ENCODE measurements at regions not wholly inside any gene's neighbourhood (a gene's known extent, or its start where the extent isn't known, plus 50 kb on each side); places are given as distances from the start of the nearest gene placed in this dataset.

DNA sequence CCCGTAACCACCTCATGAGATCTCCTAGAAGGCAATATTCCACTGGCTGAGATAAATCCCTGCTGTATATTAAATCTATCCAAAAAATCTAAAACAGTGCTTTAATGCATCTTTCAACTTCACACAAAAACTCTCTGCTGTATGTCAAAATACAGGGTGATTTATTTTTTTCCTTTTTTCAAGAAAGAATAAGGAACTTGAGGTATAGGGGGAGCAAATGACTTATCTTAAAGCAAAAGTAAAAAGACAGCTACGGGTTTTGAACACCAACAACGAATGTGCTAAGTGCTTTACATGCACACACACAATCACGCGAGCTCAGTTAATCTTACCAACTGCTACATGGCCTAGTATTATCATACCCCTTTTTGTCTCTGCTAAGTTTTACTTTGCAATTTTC lies 168.9 kb upstream of the PHF14 start:
- no peaks in the 10 kb centered on the region for H3K36me3 Mint-ChIP-seq (ENCODE audit: low read depth)
- H3K27me3 Mint-ChIP-seq (ENCODE audit: insufficient read depth): no peaks in the 10 kb centered on the region
- no peaks in the 10 kb centered on the region for H3K4me1 Mint-ChIP-seq
- no peak overlapping the region for H3K27ac Mint-ChIP-seq
- TF ChIP-seq, protein P1, sequence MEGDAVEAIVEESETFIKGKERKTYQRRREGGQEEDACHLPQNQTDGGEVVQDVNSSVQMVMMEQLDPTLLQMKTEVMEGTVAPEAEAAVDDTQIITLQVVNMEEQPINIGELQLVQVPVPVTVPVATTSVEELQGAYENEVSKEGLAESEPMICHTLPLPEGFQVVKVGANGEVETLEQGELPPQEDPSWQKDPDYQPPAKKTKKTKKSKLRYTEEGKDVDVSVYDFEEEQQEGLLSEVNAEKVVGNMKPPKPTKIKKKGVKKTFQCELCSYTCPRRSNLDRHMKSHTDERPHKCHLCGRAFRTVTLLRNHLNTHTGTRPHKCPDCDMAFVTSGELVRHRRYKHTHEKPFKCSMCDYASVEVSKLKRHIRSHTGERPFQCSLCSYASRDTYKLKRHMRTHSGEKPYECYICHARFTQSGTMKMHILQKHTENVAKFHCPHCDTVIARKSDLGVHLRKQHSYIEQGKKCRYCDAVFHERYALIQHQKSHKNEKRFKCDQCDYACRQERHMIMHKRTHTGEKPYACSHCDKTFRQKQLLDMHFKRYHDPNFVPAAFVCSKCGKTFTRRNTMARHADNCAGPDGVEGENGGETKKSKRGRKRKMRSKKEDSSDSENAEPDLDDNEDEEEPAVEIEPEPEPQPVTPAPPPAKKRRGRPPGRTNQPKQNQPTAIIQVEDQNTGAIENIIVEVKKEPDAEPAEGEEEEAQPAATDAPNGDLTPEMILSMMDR (conservative IDR thresholded peaks at IDR 0.05): no peak
- no peaks in the 10 kb centered on the region for H3K9me3 Mint-ChIP-seq
- no peaks in the 10 kb centered on the region for H3K36me3 ChIP-seq (ENCODE audit: control insufficient read depth, insufficient read depth, low read length)
- no peak overlapping the region for H3K4me3 Mint-ChIP-seq
- H3K4me3 ChIP-seq (ENCODE audit: low read length): no peak overlapping the region
- H3K27me3 ChIP-seq (ENCODE audit: control insufficient read depth, insufficient read depth, low read length, poor library complexity, severe bottlenecking): no peaks in the 10 kb centered on the region
- H3K4me1 ChIP-seq (ENCODE audit: control insufficient read depth, insufficient read depth, low read length): no peaks in the 10 kb centered on the region
- no peak for DNase-seq
- H3K27ac ChIP-seq (ENCODE audit: low read depth, low read length): no peak overlapping the region
- WGBS, 2 experiments (ENCODE audit: insufficient coverage in 1 of 2, insufficient read length in 1 of 2): 91 to 94% methylated on average over 5 of the region's 5 CpGs
- no peak overlapping the region for H3K9ac ChIP-seq (ENCODE audit: extremely low read depth, low read length, poor library complexity, severe bottlenecking)
- H3K9me3 ChIP-seq (ENCODE audit: control insufficient read depth, low read length): no peaks in the 10 kb centered on the region

DNA sequence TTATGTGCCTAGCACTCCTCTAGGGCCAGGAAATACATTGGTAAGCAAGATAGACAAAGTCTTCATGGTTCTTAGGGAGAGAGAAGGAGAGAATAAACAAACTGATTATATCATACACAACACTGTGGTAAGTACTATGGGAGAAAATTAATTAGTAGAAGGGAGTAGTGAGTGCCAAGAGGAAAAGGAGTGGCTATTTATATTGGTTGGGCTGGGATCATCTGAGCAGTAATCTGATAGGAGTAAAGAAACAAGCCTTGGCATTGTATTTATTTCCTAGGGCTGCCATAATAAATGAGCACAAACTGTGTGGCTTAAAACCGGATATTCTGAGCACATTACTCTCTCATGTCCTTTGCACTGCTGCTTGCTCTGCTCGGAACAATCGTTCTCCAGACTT lies 158.1 kb upstream of the PHF14 start:
- Histone ChIP-seq H3K4me3 (ENCODE audit: low read length) (no peak overlapping the region), H3K27me3 (ENCODE audit: control insufficient read depth, insufficient read depth, low read length, poor library complexity, severe bottlenecking) (no peaks in the 10 kb centered on the region), H3K9me3 (ENCODE audit: control insufficient read depth, low read length) (no peaks in the 10 kb centered on the region), H3K27ac (ENCODE audit: low read depth, low read length) (no peak overlapping the region), H3K36me3 (ENCODE audit: control insufficient read depth, insufficient read depth, low read length) (no peaks in the 10 kb centered on the region), H3K9ac (ENCODE audit: extremely low read depth, low read length, poor library complexity, severe bottlenecking) (no peak overlapping the region), H3K4me1 (ENCODE audit: control insufficient read depth, insufficient read depth, low read length) (no peaks in the 10 kb centered on the region)
- Mint-ChIP-seq H3K27me3 (ENCODE audit: insufficient read depth) (no peaks in the 10 kb centered on the region), H3K36me3 (ENCODE audit: low read depth) (no peaks in the 10 kb centered on the region), H3K9me3 (peaks cover 16% of the 10 kb centered on the region), H3K4me1 (no peaks in the 10 kb centered on the region), H3K4me3 (no peak overlapping the region), H3K27ac (no peak overlapping the region)
- TF ChIP-seq, protein P1 (conservative IDR thresholded peaks at IDR 0.05): no peak
- DNase-seq: no peak
- 80 to 81% methylated on average over 3 of the region's 3 CpGs for WGBS, 2 experiments (ENCODE audit: insufficient coverage in 1 of 2, insufficient read length in 1 of 2)

DNA sequence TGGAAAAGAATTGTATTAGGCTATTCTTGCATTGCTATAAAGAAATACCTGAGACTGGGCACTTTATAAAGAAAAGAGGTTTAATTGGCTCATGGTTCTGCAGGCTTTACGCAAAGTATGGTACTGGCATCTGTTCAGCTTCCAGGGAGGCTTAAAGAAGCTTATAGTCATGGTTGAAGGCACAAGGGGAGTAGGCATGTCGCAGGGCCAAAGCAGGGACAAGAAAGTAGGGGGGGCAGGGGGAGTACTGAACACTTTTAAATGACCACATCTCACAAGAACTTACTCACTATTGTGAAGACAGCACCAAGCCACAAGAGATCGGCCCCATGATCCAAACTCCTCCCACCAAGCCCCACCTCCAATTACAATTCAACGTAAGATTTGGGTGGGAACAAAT lies 152.5 kb upstream of the PHF14 start:
- Mint-ChIP-seq H3K4me3 (no peak overlapping the region), H3K36me3 (ENCODE audit: low read depth) (no peaks in the 10 kb centered on the region), H3K27ac (no peak overlapping the region), H3K4me1 (no peaks in the 10 kb centered on the region), H3K9me3 (no peaks in the 10 kb centered on the region), H3K27me3 (ENCODE audit: insufficient read depth) (no peaks in the 10 kb centered on the region)
- 87 to 100% methylated on average over 1 to 3 of the region's 4 CpGs for WGBS, 2 experiments (ENCODE audit: insufficient coverage in 1 of 2, insufficient read length in 1 of 2)
- Histone ChIP-seq H3K27me3 (ENCODE audit: control insufficient read depth, insufficient read depth, low read length, poor library complexity, severe bottlenecking) (no peaks in the 10 kb centered on the region), H3K27ac (ENCODE audit: low read depth, low read length) (no peak overlapping the region), H3K9ac (ENCODE audit: extremely low read depth, low read length, poor library complexity, severe bottlenecking) (no peak overlapping the region), H3K9me3 (ENCODE audit: control insufficient read depth, low read length) (no peaks in the 10 kb centered on the region), H3K4me3 (ENCODE audit: low read length) (no peak overlapping the region), H3K4me1 (ENCODE audit: control insufficient read depth, insufficient read depth, low read length) (no peaks in the 10 kb centered on the region), H3K36me3 (ENCODE audit: control insufficient read depth, insufficient read depth, low read length) (no peaks in the 10 kb centered on the region)
- no peak for DNase-seq
- TF ChIP-seq, protein P1 (conservative IDR thresholded peaks at IDR 0.05): no peak
